ENCODE measurements at regions not wholly inside any gene's neighbourhood (a gene's known extent, or its start where the extent isn't known, plus 50 kb on each side); places are given as distances from the start of the nearest gene placed in this dataset.

DNA sequence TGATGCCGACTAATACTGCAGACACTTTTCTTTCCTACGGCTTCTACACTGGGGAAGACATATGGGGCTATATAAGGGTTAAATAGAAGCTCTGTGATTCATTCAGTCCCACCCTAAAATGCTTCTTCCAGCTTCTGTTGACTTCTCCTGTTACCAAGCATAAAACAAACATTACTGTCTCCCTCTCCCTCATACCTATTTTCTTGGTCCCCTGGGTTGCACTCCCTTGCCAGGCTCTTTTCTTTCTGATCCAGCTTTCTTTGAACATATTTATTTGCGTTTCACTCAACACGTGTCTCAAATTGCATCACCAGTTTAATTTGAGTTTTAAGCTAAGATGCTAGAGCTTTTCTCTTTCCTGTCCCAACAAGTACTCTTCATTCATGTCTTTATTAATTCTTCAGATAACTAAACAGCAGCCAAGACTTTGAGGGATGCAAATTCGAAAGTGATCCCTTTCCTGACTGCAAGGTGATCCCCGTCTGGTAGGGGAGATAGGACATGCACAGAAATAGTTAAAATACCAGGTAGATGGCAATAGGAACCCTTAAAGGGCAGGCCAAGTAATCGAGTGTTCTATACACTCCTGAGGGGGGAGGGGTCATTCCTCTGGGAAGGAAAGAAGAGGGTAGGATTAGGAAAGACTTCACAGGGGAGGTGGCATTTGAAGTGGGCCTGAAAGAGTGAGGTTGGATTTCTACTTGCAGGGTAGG, 198.6 kb upstream of the BCL6 start (continued):
- TF ChIP-seq, protein P1, sequence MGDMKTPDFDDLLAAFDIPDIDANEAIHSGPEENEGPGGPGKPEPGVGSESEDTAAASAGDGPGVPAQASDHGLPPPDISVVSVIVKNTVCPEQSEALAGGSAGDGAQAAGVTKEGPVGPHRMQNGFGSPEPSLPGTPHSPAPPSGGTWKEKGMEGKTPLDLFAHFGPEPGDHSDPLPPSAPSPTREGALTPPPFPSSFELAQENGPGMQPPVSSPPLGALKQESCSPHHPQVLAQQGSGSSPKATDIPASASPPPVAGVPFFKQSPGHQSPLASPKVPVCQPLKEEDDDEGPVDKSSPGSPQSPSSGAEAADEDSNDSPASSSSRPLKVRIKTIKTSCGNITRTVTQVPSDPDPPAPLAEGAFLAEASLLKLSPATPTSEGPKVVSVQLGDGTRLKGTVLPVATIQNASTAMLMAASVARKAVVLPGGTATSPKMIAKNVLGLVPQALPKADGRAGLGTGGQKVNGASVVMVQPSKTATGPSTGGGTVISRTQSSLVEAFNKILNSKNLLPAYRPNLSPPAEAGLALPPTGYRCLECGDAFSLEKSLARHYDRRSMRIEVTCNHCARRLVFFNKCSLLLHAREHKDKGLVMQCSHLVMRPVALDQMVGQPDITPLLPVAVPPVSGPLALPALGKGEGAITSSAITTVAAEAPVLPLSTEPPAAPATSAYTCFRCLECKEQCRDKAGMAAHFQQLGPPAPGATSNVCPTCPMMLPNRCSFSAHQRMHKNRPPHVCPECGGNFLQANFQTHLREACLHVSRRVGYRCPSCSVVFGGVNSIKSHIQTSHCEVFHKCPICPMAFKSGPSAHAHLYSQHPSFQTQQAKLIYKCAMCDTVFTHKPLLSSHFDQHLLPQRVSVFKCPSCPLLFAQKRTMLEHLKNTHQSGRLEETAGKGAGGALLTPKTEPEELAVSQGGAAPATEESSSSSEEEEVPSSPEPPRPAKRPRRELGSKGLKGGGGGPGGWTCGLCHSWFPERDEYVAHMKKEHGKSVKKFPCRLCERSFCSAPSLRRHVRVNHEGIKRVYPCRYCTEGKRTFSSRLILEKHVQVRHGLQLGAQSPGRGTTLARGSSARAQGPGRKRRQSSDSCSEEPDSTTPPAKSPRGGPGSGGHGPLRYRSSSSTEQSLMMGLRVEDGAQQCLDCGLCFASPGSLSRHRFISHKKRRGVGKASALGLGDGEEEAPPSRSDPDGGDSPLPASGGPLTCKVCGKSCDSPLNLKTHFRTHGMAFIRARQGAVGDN (IDR thresholded peaks at IDR 0.05): no peak

DNA sequence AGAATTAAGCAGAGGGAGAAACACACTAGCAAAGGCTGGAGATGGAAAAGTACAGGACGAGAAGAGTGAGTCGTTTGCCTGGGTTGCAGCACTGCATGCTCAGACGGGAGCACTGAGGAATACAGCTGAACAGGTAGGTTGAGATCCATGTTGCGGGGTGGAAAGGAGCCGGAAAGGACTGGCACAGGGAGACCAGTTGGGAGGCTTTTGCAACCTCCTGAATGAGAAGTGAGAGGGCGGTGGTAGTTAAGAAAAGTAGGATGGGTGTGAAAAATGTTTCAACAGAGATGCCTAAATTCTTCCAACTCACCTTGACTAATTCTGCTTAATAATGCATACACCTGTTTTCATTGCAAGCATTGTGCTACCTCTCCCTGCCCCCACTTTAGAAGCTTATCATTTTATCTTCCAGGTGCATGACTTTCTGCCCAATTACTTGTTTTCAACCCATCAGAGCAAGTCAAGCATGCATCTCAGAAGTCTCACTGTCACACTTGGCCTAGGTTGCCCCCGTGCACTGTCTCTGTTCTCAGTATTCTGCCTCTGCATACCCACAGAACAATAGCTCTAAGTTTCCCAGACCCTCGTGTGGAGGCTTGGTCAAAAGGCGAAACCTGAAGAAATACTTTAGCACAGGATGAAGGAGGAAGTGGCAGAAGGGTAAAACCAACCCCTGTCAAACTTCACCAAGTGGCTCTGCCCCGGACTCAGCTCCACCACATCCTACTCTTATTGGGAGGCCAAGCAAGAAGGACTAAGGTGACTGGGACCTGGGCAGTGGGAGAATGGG, 199.3 kb upstream of the BCL6 start:
- no peaks in the 10 kb centered on the region for H3K79me2 ChIP-seq (ENCODE audit: control insufficient read depth, insufficient read depth, low read length)
- DNase-seq (ENCODE audit: low read depth, low spot score) (no peak), ATAC-seq (peak; percentile 68), FAIRE-seq (no peak)
- H3K4me3 ChIP-seq: no peak overlapping the region
- peaks cover 14 to 22% of the 10 kb centered on the region in 2 experiments; a peak in 3 of 4 replicates for H3K27me3 ChIP-seq (replicated peaks in 1 of 2; ENCODE audit: control insufficient read depth in 2 of 2, insufficient read depth in 2 of 2, low read length in 1 of 2)
- TF ChIP-seq MEF2B (IDR thresholded peaks at IDR 0.05; ENCODE audit: partially characterized antibody, poor library complexity, severe bottlenecking): no peak
- peak; percentile 20; the same call in 1 of the 2 replicates for TF ChIP-seq SPI1 (IDR thresholded peaks at IDR 0.05; ENCODE audit: borderline replicate concordance, insufficient read depth, low read depth, low read length)
- TF ChIP-seq SMC3 (IDR thresholded peaks at IDR 0.05; ENCODE audit: borderline replicate concordance, low read length): no peak
- ChIA-PET SMC1A (ENCODE audit: uncharacterized antibody, unreplicated experiment) (interaction anchor here (0.8 to 1.6 kb wide), 4 partner anchors 10 to 197 kb away, joined by 3 to 5 read pairs (median 3); no protein-coding TSS in a partner anchor), CTCF (no interaction called here), POLR2A (no interaction called here), RAD21 (ENCODE audit: unreplicated experiment) (no interaction called here)
- no peak overlapping the region for H3K27ac ChIP-seq (ENCODE audit: control insufficient read depth, insufficient read depth)
- H3K9me3 ChIP-seq (replicated peaks; ENCODE audit: control insufficient read depth, insufficient read depth, low read length): no peaks in the 10 kb centered on the region
- no peaks in the 10 kb centered on the region; the same call in 1 of the 2 replicates for H4K20me1 ChIP-seq (ENCODE audit: control insufficient read depth, insufficient read depth)
- no TSS peak for BruUV-seq (replicated peaks)
- no peak overlapping the region; the same call in 1 of the 2 replicates for H3K4me2 ChIP-seq (ENCODE audit: control insufficient read depth, insufficient read depth)
- WGBS (ENCODE audit: insufficient coverage, insufficient replicate concordance, low lambda C conversion rate, missing lambda C conversion rate): 34% methylated on average over 10 of the region's 10 CpGs
- H3K36me3 ChIP-seq (ENCODE audit: control insufficient read depth in 2 of 2, insufficient read depth in 2 of 2, low read length in 1 of 2): no peaks in the 10 kb centered on the region
- intact Hi-C loops (cut with micrococcal nuclease; ENCODE audit: unreplicated experiment): no loop called here
- H3K9ac ChIP-seq (ENCODE audit: control insufficient read depth, insufficient read depth, low read length): no peak overlapping the region
- H2AFZ ChIP-seq (ENCODE audit: control insufficient read depth, low read depth, low read length): no peak overlapping the region
- in situ Hi-C loops (cut with MboI): no loop called here
- H3K4me1 ChIP-seq (ENCODE audit: control insufficient read depth, insufficient read depth, low read length): peaks cover 6% of the 10 kb centered on the region; the same call in 1 of the 2 replicates
